HepG2 (cell line): ENCODE measurements at regions not wholly inside any gene's neighbourhood (a gene's known extent, or its start where the extent isn't known, plus 50 kb on each side); places are given as distances from the start of the nearest gene placed in this dataset.

Source experiments
- ATAC-seq: fragments of 200-7000 bp; cut with Tn5 transposase; 3 replicates; pipeline ENCODE4 v1.9.1; 2020; ENCODE audit warnings: mild to moderate bottlenecking, moderate library complexity
- BruUV-seq: library from RNA; stranded (reverse); fragments of 400-500 nt; replicated peaks from 2 replicates; lab custom pipeline; 2021; lab: Mats Ljungman, UMichigan
- CTCF ChIA-PET: fragments of 300-600 bp; formaldehyde crosslinking; extraction: SDS; loops from one replicate; lab custom pipeline; 2021; ENCODE audit warnings: low total read pairs, inconsistent platforms, low intra/inter-chr PET ratio; lab: Yijun Ruan, JAX
- POLR2A ChIA-PET: fragments of 350-600 bp; sonication (Branson Sonifier 250); formaldehyde crosslinking; loops from one replicate; lab custom pipeline; 2020; ENCODE audit warnings: antibody characterized with exemption, inconsistent platforms; lab: Yijun Ruan, JAX
- DNase-seq: peaks from one replicate; pipeline ENCODE4 v3.0.0-alpha.2; 2015; ENCODE audit warnings: low spot score
- FAIRE-seq: peaks from 3 replicates; lab custom pipeline; 2011; peaks lifted over from hg19 to GRCh38; lab: Jason Lieb, UNC
- H2AFZ ChIP-seq: one replicate; pipeline ENCODE4 v1.6.1; 2011; ENCODE audit warnings: low read length, inconsistent platforms
- H3K27ac ChIP-seq: fragments of 300-600 bp; 3 replicates; pipeline ENCODE4 v1.8.0; 2011; ENCODE audit warnings: mixed run types, mild to moderate bottlenecking, mixed read lengths, low read length, inconsistent platforms; ENCODE audit not compliant: insufficient read depth; ENCODE audit errors: extremely low read length
- H3K27me3 ChIP-seq, 2 experiments: fragments of 200-600 bp in 1 of 2; 2 replicates in 1 of 2; 3 replicates in 1 of 2; pipeline versions ENCODE4 v1.6.0 to v1.8.0; 2011; ENCODE audit warnings: low read length in 2 of 2, mild to moderate bottlenecking in 2 of 2, moderate library complexity in 2 of 2, inconsistent platforms in 1 of 2; ENCODE audit not compliant: insufficient read depth in 2 of 2, control insufficient read depth in 1 of 2
- H3K36me3 ChIP-seq, 2 experiments: fragments of 200-600 bp in 1 of 2; replicated peaks in 1 of 2; 2 replicates in 1 of 2; 3 replicates in 1 of 2; pipeline versions ENCODE4 v1.5.1 to v1.8.0; 2011; ENCODE audit warnings: low read length in 2 of 2, inconsistent platforms in 1 of 2; ENCODE audit not compliant: insufficient read depth in 2 of 2, control insufficient read depth in 1 of 2
- H3K4me1 ChIP-seq: 2 replicates; pipeline ENCODE4 v1.5.1; 2012; ENCODE audit warnings: low read length, inconsistent platforms; ENCODE audit not compliant: insufficient read depth
- H3K4me2 ChIP-seq: 2 replicates; pipeline ENCODE4 v1.6.0; 2011; ENCODE audit warnings: low read depth, low read length, inconsistent platforms
- H3K4me3 ChIP-seq, 3 experiments: fragments of 200-600 bp in 1 of 3; sonication (generic), shearing (Covaris generic) in 1 of 3; replicated peaks in 1 of 3; 2 replicates each; pipeline ENCODE4 v1.5.1; 2011 to 2016; ENCODE audit warnings: low read length in 3 of 3, inconsistent platforms in 2 of 3, low read depth in 2 of 3, mild to moderate bottlenecking in 2 of 3, control low read depth in 1 of 3, mixed read lengths in 1 of 3; ENCODE audit not compliant: insufficient read depth in 1 of 3
- H3K79me2 ChIP-seq: one replicate; pipeline ENCODE4 v1.6.1; 2011; ENCODE audit warnings: low read length, inconsistent platforms; ENCODE audit not compliant: insufficient read depth
- H3K9ac ChIP-seq: 2 replicates; pipeline ENCODE4 v1.6.0; 2011; ENCODE audit warnings: mild to moderate bottlenecking, low read depth, low read length, inconsistent platforms; ENCODE audit not compliant: insufficient read depth
- H3K9me3 ChIP-seq: 2 replicates; pipeline ENCODE4 v1.5.1; 2012; ENCODE audit warnings: mild to moderate bottlenecking, low read length
- H4K20me1 ChIP-seq: 2 replicates; pipeline ENCODE4 v1.6.0; 2011; ENCODE audit warnings: inconsistent platforms, mild to moderate bottlenecking, low read length, moderate library complexity; ENCODE audit not compliant: insufficient read depth
- BCL6 ChIP-seq: IDR thresholded peaks from 2 replicates; pipeline ENCODE4 v1.6.1; 2016; ENCODE audit warnings: missing genetic modification reagents, missing compliant biosample characterization
- GATAD1 ChIP-seq: IDR thresholded peaks from 2 replicates; pipeline ENCODE4 v1.6.1; 2016; ENCODE audit warnings: missing genetic modification reagents, missing compliant biosample characterization
- RFXANK ChIP-seq: IDR thresholded peaks from 2 replicates; pipeline ENCODE4 v1.6.1; 2016
- SMARCE1 ChIP-seq: fragments of 450-650 bp; IDR thresholded peaks from 2 replicates; pipeline ENCODE4 v1.6.1; 2017; ENCODE audit warnings: borderline replicate concordance
- U2AF2 ChIP-seq: fragments of 200-400 bp; formaldehyde crosslinking; IDR thresholded peaks from 2 replicates; pipeline ENCODE4 v1.6.1; 2017; ENCODE audit warnings: low read depth, mild to moderate bottlenecking, low read length
- WGBS: methylation state at CpG from one replicate; pipeline ENCODE4 v1.1.6; 2017; ENCODE audit warnings: low lambda C conversion rate; 5-methylcytosine and 5-hydroxymethylcytosine counted together
- in situ Hi-C: cut with HindIII; loops from 2 replicates; pipeline ENCODE4 v1.10.0; 2017; ENCODE audit warnings: low pct_unique_long_range_greater_than_20kb; ENCODE audit not compliant: extremely low pct_ligation_motif_present
- intact Hi-C: fragments of 100-400 bp; cut with micrococcal nuclease; formaldehyde crosslinking; loops from one replicate; pipeline ENCODE4 v1.10.0; 2022; ENCODE audit not compliant: unreplicated experiment
- TF ChIP-seq, protein P1 (sequence below): IDR thresholded peaks from 2 replicates; pipeline ENCODE4 v1.6.1; 2016; ENCODE audit warnings: missing biosample characterization, missing genetic modification reagents, low read depth
- TF ChIP-seq, protein P2 (sequence below): sonication (generic); formaldehyde crosslinking; IDR thresholded peaks from 2 replicates; pipeline ENCODE4 v1.4.0; 2020; ENCODE audit warnings: mild to moderate bottlenecking, missing genetic modification reagents

DNA sequence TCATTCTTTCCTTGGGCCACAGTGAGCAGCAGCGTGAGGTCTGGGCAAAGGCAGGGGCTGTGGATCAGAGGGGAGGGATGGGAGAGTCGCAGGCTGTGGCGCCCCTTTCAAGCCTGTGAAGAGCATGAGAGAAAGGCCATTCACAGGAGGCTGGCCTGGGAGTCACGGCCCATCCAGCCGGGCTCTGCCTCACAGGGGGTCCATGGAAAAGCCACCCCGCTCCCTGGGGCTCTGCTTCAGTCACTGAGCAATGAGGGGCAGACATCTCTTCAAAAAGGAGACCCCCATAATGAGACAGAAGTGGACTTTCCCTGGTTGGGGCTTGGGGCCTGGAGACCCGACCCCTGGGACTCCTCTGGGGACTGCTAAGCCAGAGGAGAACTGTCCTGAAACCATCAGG lies 117.0 kb upstream of the GSC start (continued):
- TF ChIP-seq, protein P1, sequence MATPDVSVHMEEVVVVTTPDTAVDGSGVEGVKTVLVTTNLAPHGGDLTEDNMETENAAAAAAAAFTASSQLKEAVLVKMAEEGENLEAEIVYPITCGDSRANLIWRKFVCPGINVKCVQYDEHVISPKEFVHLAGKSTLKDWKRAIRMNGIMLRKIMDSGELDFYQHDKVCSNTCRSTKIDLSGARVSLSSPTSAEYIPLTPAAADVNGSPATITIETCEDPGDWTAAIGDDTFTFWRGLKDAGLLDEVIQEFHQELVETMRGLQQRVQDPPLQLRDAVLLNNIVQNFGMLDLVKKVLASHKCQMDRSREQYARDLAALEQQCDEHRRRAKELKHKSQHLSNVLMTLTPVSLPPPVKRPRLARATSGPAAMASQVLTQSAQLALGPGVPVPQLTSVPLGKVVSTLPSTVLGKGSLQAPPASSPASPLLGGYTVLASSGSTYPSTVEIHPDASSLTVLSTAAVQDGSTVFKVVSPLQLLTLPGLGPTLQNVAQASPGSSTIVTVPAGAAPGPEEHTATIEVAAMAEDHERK: no peak
- TF ChIP-seq RFXANK (CRISPR knock-in tag) (no peak), BCL6 (no peak)

DNA sequence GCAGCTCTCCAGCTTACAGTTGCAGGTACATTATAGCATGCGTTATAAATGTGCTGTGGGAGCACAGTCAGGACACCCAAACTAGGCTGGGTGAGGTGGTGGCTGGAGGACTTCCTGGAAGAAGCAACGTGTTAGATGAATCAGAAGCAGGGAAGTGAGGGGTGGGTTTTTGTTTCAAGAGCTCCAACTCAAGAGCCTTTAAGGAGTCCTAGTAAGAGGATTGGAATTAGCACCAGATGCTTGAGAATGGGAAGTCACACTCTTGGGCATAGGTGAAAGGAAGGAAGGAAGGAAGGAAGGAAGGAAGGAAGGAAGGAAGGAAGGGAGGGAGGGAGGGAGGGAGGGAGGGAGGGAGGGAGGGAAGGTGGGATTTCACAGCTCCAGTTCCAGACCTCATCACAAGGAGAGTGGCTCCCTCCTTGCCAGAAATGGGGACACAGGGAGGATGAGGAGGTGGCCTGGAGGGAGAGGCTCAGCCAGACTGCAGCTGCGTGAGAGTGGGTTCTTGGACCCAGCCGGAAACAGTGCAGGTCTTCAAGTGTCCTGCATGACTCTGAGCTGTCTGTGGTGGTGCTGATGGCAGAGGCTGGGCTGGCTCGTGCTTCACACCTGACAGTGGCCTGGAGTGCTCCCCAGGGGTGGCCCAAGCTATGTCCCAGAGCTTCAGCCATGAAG lies 115.7 kb upstream of the GSC start:
- H3K4me3 ChIP-seq: no peak overlapping the region
- H3K4me2 ChIP-seq: no peak overlapping the region
- no peaks in the 10 kb centered on the region for H3K79me2 ChIP-seq
- H4K20me1 ChIP-seq: no peaks in the 10 kb centered on the region
- H3K27me3 ChIP-seq: peaks cover 4 to 50% of the 10 kb centered on the region in 2 experiments; a peak in 4 of 5 replicates
- no peaks in the 10 kb centered on the region for H3K36me3 ChIP-seq
- no peak overlapping the region for H3K9ac ChIP-seq
- FAIRE-seq: no peak
- CTCF ChIA-PET: no interaction called here
- peaks cover 7% of the 10 kb centered on the region; the same call in 1 of the 2 replicates for H3K4me1 ChIP-seq
- ATAC-seq: no peak
- no peaks in the 10 kb centered on the region for H3K9me3 ChIP-seq
- no peak overlapping the region for H3K27ac ChIP-seq
- 3% methylated on average over 2 of the region's 5 CpGs for WGBS
- intact Hi-C loops (no loop called here), in situ Hi-C loops (no loop called here)
- POLR2A ChIA-PET: no interaction called here
- no peak overlapping the region for H2AFZ ChIP-seq
- TF ChIP-seq SMARCE1: no peak
- TF ChIP-seq, protein P2, sequence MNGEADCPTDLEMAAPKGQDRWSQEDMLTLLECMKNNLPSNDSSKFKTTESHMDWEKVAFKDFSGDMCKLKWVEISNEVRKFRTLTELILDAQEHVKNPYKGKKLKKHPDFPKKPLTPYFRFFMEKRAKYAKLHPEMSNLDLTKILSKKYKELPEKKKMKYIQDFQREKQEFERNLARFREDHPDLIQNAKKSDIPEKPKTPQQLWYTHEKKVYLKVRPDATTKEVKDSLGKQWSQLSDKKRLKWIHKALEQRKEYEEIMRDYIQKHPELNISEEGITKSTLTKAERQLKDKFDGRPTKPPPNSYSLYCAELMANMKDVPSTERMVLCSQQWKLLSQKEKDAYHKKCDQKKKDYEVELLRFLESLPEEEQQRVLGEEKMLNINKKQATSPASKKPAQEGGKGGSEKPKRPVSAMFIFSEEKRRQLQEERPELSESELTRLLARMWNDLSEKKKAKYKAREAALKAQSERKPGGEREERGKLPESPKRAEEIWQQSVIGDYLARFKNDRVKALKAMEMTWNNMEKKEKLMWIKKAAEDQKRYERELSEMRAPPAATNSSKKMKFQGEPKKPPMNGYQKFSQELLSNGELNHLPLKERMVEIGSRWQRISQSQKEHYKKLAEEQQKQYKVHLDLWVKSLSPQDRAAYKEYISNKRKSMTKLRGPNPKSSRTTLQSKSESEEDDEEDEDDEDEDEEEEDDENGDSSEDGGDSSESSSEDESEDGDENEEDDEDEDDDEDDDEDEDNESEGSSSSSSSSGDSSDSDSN (CRISPR knock-in tag): no peak
- TF ChIP-seq GATAD1 (CRISPR knock-in tag): no peak
- TF ChIP-seq BCL6: no peak
- no peak for TF ChIP-seq U2AF2
- DNase-seq: no peak
- BruUV-seq: no TSS peak
